NCI-H2196 (cell line): ENCODE measurements at regions not wholly inside any gene's neighbourhood (a gene's known extent, or its start where the extent isn't known, plus 50 kb on each side); places are given as distances from the start of the nearest gene placed in this dataset.

Experiments used
- DNase-seq: peaks from one replicate; lab custom pipeline; 2025; ENCODE audit not compliant: unreplicated experiment; lab: John Stamatoyannopoulos, UW

DNA sequence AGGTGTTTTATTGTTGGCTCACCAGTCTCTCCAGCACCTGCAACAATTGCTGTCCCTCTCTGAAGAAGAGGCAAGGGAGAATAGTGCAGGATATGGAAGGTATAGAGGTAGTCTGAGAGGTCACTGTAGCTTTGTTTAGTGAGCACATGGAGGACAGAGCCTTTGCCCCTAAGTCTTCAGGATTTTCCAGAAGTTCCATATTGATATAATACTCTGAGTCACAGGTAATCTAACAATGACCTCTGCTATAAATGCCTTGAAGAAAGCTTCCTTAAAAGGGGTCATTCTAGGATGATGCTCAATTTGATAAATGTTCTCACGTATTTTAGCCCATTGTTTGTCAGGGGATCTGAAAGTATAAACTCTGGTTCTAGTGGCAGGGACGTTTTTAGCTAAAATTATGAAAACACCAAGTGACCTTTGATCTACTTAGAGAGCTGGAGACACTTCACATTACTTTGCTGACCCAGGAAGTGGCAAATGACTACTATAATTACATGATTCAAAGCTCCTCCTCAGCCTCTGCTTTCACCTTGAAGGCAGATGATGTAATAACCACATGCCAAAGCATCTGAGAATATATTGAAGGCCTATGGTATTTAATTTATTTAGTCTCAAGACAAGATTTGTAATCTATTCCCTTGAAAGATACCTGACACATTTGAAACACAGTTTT is 366.9 kb upstream of the NUDT12 start:
- no peak for DNase-seq

DNA sequence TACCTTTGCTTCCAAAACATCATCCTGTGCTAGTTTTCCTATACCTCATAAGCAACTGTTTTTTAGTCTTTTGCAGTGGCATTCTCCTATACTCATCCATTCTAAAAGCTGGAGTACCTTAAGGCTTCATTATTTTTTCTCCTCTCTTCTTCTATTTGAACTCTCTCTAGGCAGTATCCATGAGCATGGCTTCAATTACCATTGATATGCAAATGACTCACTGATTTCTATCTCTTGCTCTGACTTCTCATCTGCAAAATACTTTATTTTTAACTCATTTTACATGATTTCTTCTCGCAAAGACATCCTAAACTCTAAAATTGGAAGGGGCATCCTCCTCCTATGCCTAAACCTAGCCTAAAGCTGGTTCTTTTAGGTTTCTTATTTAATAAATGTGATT is 365.1 kb upstream of the NUDT12 start:
- no peak for DNase-seq

DNA sequence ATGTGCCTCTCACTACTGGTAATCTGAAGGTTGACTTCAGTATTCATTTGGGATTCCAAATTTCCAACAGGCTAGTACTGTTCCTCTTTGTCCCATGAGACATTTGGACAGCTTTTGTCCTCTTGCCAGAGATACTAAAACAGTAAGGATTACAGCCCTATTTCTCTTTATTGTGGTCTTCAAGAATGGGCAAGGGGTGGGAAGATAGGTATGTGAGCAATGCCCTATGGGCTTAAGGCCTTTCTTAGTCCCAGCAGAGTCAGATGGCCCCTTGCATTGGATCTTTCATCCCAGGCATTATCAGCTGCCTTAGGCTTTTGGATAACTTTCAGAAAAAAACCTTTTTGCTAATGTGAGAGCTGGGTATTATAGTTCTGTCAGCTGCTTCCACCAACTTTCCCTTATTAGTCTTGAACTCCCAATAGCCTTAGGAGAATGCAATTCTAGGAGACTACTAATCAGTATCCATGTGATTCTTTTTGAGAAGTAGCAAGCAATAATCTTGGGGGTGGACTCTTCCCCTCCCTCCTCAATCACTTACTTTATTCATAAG is 361.1 kb upstream of the NUDT12 start:
- DNase-seq = no peak

DNA sequence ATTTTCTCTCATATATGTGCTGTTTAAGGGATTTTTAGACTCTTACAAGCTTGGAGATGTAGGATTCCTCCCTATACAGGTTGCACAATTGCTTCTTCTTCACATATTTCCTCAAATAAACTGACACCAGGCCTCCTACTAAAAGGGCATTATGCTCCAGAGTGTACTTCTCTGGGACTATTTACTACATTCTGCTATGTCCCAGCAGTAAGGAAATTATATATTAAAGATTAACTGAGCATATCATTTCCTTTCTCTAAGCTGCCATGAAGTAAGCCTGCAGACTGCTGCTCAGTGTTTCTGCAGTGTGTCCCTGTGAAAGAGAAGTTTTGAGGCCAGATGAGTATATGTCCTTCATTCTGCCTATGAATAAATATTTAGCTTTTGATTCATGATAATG is 356.9 kb upstream of the NUDT12 start:
- no peak for DNase-seq

DNA sequence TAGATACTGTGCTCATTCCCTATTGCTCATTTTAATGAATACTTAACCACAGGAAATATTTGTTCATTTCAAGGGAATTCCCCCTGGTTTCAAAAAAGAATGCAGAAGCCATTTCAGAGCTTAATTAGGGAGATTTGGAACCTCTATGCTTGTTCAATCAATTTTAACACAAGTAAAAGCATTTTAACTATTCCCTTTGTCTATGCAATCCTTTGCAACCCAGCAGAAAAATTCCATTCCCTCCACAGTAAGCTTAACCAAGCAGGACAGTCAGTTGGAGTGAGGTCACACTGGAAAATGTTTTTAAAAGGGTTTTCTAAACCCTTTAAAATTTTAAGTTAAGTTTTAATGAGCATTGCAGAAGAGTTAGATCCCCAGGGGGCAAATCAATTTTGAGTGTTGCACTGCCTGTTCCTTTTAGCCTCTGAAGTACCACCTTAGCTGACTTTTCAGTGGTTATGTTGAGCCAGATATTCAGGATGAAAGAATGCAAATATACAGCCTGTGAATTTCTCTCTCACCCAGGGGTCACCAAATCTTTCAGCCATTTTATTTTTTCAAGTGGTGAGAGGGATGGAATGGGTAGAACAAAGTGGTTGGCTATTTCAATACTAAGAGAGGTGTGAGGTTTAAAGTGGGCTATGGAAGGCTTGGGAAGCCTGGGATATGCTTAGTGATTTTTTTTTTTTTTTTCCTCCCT is 356.2 kb upstream of the NUDT12 start:
- no peak for DNase-seq

DNA sequence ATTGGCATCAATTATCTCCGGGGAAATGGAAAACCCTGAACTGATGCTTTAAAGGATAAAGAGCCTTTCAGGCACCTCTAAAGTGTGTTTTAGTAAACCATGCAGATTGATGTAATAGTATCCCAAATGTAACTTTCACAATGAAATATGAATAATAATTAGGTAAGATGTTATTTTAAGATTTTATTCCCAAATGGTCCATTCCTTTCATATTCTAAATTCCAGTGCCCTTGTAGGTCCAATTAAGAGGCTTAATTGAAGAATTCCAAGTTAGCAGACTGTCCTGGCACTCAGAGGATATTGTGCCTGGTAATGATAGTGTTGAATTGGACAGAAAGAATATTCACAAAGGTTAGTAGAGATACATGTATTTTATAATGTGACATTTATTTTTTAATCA is 352.5 kb upstream of the NUDT12 start:
- no peak for DNase-seq

DNA sequence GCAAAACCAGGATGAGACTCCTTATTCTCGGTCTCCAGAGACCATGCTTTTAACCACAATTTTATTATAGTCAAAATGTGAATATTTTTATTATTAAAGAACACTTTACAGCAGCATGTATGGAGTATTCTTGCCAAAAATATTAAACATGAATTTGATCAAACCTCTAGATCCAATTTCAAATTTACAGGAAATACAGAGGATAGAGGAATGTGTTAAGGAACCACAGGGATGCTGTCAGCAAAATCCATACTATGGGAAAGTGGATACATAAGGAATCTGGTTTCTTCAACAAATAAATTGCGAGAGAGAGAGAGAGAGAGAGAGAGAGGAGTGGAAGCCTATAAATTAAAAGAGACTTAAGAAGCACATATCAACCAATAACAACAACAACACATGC is 348.2 kb upstream of the NUDT12 start:
- no peak for DNase-seq

DNA sequence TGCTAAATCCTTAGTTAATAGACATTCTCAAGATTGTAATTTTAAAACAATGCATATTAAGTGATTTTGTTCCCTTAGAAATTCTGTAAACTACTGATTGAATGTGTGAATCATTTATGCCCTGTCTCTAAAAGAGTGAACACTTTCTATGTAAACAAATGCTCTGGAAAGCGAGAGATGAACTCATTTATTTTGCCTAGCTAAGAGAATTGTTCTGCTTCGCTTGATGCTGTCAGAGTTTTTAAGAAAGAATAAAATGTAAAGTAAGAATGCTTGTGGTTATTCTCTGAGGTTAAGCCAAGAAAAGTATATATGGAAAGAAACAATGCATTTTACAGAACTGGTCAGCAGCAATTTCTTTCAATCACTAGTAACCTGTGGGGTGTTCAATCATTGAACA is 347.4 kb upstream of the NUDT12 start:
- no peak for DNase-seq

DNA sequence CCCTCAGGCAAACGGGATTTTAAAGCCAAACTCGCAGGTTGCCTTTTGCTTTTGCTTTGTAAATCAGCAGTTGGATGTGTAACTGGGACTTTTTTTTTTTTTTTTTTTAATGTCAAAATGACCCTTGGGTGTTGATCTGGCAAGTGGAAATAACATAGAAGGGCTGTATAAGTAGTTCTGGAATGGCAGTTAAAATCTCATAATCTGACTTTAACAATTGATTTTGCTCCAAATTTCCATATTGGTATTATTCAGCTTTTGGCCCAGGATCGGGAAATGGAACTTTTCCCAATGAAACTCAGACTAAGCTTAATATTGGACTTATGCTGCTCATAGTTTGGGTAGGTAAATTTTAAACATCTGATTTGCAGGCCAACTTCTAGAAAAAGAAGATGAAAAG is 346.8 kb upstream of the NUDT12 start:
- no peak for DNase-seq

DNA sequence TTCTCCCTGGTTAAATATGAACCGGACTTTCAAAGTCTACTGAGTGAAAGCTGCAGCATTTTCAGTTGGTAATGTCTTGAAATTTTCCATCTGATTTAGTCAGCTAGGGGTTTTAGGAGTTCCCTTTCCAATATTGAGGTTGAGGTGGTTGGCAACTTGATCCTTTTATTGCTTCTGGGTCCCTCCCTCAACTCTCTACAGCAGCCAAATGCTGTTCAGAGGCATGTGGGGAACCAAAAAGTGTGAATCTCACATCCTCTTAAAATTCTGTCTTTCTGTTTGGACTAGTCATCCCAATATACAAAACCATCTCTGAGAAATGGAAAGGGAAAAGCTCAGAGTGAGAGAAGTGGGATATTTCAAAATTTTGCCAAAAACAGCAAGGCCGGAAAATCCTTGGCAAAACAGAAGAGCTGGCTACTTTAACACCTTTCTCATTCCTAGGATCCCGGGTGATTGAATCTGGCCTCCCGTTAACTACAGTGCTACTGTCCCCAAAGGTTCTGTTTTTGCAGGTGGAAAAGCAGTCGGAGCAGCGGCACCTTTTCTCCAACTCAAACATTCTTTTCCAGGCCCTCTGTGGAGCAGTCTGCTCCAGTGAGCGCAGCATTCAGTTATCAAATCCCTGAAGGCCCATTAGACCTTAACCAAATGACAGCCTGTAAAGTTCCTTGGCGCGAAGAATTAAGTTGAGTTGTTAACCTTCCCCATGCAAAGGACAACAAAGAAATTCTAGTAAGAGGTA is 345.9 kb upstream of the NUDT12 start:
- DNase-seq = no peak

DNA sequence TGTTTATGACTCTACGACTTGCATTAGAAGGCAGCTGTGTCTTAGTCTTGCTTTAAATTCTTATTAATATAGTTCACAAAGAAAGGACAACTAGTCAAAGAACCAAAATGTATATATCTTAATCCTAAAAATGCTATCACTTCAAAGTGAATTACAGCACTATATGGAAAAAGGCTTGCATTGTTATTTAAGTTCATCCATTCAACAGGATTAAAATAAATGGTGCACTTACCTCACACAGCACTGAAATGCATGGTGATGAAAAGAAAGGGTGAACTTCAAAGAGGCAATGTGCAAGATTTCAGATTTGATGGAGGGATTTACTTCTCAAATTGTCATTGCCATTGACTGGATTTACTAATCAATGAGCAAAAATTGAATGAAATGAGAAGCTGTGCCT is 344.4 kb upstream of the NUDT12 start:
- no peak for DNase-seq

DNA sequence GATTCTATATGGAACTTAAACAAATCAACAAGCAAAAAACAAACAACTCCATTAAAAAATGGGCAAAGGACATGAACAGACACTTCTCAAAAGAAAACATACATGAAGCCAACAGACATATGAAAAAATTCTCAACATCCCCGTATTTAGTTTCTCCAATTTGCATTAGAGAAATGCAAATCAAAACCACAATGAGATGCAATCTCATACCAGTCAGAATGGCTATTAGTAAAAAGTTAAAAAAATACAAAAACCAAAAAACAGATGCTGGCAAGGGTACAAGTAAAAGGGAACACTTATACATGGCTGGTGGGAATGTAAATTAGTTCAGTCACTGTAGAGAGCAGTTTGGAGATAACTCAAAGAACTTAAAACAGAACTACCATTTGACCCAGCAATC is 342.1 kb upstream of the NUDT12 start:
- no peak for DNase-seq

DNA sequence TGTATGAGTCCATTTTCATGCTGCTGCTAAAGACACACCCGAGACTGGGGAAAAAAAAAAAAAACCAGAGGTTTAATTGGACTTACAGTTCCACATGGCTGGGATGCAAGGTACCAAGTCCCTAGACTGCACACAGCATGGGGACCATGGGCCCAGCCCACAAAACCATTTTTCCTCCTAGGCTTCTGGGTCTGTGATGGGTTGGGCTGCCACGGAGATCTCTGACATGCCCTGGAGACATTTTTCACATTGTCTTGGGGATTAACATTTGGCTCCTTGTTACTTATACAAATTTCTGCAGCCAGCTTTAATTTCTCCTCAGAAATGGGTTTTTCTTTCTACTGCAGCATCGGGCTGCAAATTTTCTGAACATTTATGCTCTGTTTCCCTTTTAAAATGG is 340.3 kb upstream of the NUDT12 start:
- no peak for DNase-seq

DNA sequence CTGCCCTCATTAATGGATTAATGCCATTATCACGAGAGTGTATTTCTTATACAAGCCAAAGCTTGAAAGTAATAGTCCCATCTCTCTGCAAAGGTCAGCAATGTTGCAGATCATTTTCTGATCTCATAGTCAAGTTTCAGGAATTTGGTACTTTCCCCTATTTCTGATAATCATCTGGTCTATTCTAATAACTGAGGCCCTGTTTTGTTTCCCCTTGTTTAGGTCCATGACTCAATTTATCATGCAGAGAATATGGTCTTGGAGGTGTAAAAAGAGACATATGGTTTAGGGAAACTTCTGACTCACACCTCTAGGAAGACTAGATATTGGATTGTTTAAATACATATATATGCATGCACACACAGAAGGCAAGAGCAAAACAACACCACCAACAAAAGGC is 339.3 kb upstream of the NUDT12 start:
- DNase-seq = no peak

DNA sequence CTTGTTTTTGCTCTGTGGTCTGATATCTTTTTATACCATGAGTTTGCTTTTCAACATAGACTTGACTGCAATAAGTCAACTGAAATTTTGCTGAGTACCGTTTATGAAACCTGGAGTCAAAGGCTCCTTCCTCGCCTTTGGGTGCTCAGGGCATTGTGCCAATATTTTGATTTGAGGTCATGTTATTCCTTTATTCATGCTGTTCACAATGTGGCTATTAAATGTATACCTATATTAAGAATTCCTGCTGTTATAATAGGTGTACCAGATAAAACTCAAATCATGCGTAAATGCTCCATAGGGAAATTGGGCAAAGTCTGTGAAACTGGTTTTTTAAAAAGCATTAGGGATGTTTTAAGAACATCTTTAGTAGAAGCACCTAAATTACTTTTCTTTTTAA is 334.0 kb upstream of the NUDT12 start:
- DNase-seq = no peak

DNA sequence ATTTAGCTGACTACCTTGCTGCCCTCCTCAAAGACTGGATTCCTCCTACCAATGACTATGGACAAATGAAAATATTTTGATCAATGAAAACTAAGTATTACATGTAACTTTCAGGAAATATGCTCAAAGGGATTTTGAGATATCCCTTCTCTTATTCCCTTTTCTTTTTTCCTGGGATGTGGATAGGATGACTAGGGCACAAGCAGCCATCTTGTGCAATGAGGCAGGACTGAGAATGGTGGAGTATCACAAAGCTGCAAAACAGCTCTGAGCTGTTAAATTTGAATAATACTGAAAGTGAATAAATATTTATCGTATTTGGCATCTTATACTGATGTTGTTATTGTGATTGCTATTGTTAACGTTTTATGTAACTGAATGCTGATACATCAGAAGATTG is 333.1 kb upstream of the NUDT12 start:
- DNase-seq = no peak

DNA sequence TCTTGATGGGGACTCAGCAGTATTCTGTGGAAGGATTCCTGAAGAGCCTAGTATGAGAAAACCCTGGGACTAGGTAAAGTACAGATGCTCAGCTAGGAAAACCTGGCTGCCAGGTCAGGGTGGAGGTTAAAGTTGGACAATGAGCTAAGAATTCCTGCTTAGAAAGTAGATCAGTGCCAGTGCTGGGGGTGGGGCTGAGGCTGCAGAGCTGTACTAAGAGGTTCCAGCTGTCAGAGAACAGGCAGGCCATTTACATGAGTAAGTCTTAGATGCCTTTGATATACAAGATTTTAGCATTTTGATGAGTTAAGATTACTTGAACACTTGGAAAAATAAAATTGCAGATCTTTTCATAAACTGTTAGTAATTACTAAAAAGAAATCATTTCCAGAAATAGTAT is 332.3 kb upstream of the NUDT12 start:
- DNase-seq = no peak

DNA sequence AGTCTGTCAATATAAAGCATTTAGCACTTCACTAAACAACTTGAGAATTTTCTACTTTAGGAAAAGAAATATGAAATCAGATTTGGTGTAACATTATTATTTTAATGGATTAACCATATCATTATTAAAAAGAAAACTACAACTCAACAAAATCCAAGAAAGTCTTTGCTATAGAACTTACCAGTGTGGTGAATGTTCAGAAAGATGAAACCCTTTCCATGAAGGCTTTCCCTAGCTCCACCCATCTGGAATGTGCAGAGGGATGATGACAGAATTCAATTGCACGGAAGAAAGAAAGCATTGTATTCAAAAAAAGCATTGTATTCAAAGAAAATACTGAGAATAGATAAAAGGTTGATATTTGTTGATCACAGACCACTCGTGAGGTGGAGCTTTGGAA is 328.6 kb upstream of the NUDT12 start:
- DNase-seq = no peak

DNA sequence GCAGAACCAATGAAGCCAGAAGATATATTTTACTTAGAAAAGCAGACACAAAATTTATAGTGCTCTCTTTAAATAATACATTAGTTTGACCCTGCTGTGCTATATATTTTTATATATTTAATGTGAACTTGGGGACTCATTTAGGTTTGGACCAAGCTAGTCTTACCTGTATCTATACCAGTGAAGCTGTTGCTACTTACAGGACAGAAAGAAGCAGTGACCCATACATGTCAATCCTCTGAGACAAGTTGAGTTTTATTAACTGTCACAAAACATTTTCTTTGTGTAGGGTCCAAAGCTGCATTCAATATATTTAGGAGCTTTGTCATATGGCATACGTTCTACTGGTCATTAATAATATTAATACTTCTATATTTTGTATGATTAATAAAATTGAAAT is 327.7 kb upstream of the NUDT12 start:
- no peak for DNase-seq

DNA sequence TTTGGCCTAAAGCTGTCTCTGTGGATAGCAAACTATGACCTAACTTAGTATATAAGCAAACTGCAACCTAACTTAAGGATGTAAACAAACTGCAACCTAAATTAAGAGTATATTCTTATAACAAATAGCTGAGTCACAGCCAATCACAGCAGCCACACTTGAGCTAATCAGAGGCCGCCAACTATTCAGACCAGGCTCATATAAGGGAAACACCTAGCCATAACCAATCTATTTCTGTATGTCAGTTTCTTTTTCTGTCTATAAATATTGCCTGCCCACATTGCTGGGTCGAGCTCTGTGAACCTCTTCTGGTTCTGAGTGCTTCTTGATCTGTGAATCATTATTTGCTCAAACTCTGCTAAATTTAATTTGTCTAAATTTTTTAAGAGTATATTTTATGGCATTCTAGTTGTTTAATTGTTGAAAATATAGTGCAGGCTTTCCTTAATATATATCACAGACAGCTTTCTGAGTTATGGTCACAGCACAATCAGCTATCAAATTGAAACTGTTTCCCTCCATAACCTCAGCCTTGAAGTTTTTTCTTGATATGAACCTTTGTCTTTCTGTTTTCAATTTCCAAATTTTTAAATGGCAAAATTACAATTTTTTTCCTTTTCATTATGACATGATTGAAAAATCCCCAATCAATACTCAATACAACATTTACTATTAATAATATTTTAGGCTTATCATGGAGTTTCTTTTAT is 327.1 kb upstream of the NUDT12 start:
- DNase-seq = no peak

DNA sequence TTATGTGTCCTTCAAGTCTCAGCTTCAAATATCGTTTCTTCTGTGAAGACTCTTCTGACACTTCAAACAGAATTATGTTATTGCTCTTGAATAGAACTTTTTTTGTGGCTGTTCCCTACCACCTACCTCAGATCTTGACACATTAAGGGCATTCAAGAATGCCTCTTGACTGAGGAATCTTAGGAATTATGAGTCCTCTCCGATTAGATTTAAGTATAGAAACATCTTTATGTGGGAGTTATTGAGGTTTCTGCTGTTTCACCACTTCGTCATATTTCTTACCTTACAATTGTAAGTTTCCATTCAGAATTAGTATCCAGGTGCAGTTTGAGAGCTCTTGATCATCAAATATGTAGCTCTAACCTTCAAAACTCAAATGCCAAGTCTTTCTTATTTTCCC is 324.2 kb upstream of the NUDT12 start:
- no peak for DNase-seq
